NCI-H1092 treated with DMSO at 0.1 percent for 48 hours (cell line): ENCODE measurements at regions not wholly inside any gene's neighbourhood (a gene's known extent, or its start where the extent isn't known, plus 50 kb on each side); places are given as distances from the start of the nearest gene placed in this dataset.

Source experiments
- DNase-seq: peaks from one replicate; lab custom pipeline; 2025; lab: John Stamatoyannopoulos, UW

DNA sequence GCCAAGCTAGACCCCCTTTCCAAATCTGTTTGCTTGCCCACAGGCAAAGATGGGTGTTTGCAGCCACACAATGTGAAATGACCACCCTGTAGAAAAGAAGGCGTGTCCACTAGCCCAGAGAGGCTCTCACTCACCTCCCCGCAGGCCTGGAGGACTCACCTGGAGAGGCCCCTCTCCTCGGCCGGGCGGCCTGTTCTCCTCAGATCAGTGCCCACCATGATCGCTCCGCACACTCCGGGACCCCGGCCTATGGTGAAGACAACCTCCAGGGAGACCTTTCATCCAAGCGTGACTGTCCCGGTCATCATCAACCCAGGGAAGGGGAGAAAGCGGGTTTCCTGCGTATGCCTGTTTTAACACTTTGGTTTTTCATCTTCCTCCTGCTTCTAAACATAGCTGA, 328.7 kb upstream of the SALL3 start:
- DNase-seq: no peak

GRCh38 chr18:78652001-78652545, 327.5 kb upstream of the SALL3 start:
- DNase-seq: no peak

DNA sequence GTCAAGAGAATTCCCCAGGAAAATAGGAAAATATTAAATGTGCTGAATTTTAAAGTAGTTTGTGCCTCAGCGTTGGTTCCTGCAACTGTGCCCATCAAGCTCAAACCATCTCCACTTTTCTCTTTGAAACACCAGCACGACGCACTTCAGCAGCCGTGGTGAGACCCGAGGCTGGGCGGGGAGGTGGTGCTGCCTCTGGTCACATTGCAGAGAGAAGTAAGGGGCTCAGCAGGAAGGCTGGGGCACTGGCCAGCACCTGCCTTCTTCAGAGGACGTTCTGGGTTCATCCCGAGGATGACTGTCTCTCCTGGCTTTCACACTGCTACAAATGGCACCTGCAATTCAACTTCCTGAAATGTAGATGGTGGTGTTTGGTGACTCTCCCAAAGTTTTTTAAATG, 323.7 kb upstream of the SALL3 start:
- DNase-seq: no peak

GRCh38 chr18:78656346-78656925, 323.2 kb upstream of the SALL3 start:
- DNase-seq: no peak

DNA sequence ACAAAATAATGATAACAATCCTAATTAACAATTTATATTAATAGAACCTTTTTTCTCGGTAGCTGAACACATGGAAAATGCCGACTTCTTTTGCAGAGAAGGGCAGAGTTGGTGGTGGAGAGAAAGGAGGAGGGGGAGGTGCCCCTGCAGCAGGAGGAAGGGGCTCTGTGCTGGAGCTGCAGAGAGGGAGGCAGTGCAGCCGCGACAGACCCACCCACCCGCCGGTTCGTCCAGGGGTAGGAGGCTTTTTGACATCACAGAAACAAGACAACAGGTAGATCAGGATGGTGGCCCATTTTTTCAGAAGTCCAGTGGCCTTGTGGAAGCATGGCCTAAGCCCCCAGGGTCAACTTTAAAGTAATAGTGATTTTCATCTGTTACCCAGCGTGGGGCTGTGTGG, 321.1 kb upstream of the SALL3 start:
- no peak for DNase-seq

DNA sequence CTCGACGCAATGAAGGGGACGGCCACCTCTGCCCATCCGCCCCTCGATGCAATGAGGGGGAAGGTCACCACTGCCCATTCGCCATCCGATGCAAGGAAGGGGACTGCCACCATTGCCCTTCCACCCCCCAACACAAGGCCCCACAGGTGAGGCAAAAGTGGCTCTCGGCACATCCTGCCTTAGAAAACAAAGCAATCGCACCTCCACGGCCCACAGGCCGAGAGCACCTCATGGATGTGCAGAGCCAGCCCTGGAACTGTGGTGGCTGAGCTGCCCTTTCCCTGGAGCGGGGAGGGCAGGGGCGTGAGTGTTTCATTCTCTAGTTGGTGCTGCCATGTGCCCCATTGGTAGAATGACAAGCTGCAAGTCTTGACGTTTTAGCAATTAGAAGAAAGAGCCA, 320.6 kb upstream of the SALL3 start:
- DNase-seq: no peak

- peak; percentile 35 for DNase-seq
These were observed 319.9 kb upstream of the SALL3 start for GRCh38 chr18:78659748-78660147.

GRCh38 chr18:78660311-78660710, 319.3 kb upstream of the SALL3 start:
- DNase-seq: no peak

GRCh38 chr18:78661316-78661715, 318.3 kb upstream of the SALL3 start:
- DNase-seq: no peak

GRCh38 chr18:78662879-78663278, 316.7 kb upstream of the SALL3 start:
- no peak for DNase-seq

DNA sequence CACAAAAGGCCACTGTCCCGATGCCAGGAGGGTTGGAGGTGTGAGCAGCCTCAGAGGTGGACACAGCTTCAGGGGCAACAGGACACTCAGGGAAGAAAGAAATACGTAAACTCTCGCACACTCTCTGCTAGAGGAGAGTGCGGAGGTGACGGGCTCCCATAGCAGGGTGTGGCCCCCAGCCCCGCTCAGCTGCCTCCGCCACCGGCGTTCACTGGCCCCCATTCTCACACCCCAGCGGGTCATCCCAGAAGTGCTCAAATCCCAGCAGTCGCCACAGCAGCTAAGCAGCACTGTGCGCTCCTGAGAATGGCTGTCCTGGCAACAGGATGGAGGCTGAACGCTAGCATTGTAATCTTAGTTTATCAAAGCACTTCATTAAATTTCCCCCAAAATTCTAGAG, 315.6 kb upstream of the SALL3 start:
- no peak for DNase-seq

DNA sequence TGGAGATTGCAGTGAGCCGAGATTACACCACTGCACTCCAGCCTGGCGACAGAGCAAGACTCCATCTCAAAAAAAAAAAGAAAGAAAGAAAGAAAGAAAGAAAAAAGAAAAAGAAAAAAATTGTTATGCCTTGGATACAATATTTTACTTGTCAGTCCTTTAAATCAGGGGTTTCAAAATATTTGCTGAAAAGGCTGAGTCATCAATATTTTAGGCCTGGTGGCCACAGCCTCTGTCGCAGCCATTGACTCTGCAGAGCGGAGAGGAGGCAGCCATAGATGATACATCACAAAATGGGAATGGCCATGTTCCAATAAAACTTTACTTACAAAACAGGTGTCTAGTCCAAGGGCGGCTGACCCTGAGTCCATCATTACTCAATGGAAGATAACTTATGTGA, 314.8 kb upstream of the SALL3 start:
- DNase-seq: no peak

- no peak for DNase-seq
These were observed 314.0 kb upstream of the SALL3 start for GRCh38 chr18:78665644-78666043.

DNA sequence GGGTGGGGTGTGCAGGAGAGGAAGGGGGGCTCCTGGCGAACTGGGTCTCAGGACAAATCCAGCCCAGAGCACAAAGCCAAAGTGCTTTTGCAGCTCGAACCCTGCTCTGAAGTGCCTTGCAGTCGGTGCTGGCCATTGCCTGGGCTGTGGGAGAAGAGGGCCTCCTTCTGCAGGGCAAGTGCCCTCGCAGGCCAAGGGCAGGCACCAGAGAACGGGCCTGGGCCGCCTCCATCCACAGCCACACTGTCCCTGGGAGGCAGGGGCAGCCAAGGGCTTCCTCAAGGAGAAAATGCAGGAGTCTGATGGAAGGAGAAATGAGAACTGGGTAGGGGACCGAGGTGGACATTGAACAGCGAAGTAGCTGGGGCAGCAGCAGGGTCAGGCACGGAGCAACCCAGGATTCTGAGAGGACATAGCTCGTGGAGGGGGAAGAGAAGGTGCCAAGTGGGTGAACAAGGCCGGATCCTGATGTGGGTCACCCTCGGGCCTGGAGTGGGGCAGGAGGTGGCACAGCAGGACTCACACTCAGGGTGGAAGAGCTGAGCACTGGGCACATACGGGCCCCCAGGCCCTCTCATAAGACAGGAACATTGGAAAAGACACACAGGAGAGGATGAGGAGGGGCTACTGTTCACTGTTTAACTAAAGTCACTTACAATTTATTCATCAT, 312.8 kb upstream of the SALL3 start:
- no peak for DNase-seq

DNA sequence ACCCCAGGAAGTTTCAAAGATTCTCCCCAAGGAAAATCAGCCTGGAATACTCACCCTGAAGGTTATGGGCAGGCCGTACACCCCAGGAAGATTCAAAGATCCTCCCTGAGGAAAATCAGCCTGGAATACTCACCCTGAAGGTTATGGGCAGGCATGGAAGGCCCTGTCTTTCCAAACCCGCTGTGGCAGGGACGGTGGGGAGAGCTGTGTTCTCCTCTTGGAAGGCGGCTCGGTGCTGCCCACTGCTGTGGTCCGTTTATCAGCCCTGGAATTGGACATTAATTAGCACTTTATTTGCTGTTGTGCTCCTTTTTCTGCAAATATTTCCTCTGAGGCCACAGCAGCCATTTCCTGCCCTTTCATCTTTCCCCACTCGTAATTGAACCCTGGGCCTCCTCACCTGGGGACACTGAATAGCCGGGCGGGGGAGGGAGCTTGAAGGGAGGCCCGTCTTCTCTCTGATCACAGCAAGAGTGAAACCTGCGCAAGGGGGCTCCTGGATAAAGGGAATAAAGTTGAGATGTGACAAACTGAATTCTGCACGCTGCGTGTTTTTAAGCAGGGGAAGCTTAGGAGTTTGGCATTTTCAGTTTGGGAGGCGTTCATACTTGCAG, 308.7 kb upstream of the SALL3 start:
- no peak for DNase-seq

DNA sequence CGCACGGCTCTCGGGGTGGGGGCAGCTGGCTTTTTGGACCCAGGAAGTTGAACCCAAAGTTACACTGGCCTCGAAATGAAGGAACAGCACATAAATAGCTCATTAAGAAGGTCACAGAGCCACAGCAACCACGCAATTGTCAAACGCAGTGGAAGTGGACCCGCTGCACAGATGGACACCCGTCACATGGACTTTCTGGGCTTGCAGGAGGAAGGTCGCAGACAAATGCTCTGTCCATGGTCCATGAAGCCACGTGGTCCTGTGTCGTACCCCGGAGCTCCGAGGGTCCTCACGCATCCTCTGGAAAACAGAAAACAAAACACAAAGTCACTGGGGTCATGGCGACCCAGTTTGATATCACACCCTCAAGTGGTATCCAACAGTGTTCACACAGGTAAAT, 308.1 kb upstream of the SALL3 start:
- no peak for DNase-seq

DNA sequence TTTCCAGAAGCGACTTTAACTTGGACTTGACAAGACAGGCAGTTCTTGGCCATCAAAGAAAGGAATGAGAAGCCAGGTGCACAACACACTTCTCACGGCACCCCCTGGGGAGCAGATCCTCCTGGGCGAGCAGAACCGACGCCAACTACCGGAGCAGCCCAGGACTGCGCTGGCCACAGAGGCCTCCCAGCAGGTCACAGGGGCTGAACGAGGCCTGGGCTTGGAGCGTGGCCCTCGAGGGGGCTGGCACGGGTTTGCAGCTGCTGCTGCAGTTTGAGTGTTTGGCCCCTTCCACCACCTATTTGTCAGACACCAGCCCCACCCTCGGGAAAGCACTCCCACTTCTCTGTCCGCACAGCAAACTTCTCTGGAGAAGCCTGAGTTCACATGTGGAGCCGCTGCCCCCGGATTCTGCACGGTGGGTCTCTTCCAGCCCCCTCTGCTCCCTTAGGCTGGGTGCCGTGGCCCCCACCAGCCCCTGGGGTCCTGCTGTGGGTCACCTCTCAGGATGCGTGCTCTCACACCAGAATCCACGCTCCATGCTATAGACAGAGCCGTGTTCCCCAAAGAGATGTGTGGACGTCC, 306.7 kb upstream of the SALL3 start:
- peak; percentile 13 for DNase-seq

- DNase-seq: no peak
These were observed 305.9 kb upstream of the SALL3 start for GRCh38 chr18:78673516-78674321.

- DNase-seq: no peak
These were observed 304.4 kb upstream of the SALL3 start for GRCh38 chr18:78675231-78675630.

- DNase-seq: no peak
These were observed 302.8 kb upstream of the SALL3 start for GRCh38 chr18:78676622-78677482.
